KMS-11 (cell line): ENCODE measurements at regions not wholly inside any gene's neighbourhood (a gene's known extent, or its start where the extent isn't known, plus 50 kb on each side); places are given as distances from the start of the nearest gene placed in this dataset.

Experiments
- H2AFZ ChIP-seq: fragments of 200-600 bp; sonication (generic); 2 replicates; pipeline ENCODE4 v1.6.1; 2016; ENCODE audit warnings: antibody characterized with exemption, mixed run types, low read depth
- H3K27ac ChIP-seq: fragments of 200-600 bp; sonication (generic); 2 replicates; pipeline ENCODE4 v1.6.1; 2016; ENCODE audit warnings: mild to moderate bottlenecking, mixed run types
- H3K27me3 ChIP-seq: fragments of 200-600 bp; sonication (generic); 2 replicates; pipeline ENCODE4 v1.6.1; 2017; ENCODE audit warnings: mild to moderate bottlenecking, low read depth, mixed run types, moderate library complexity; ENCODE audit not compliant: insufficient read depth
- H3K36me3 ChIP-seq: fragments of 200-600 bp; sonication (generic); 2 replicates; pipeline ENCODE4 v1.6.1; 2017; ENCODE audit warnings: mild to moderate bottlenecking, mixed run types; ENCODE audit not compliant: insufficient read depth
- H3K4me1 ChIP-seq: fragments of 200-600 bp; sonication (generic); 2 replicates; pipeline ENCODE4 v1.6.1; 2016; ENCODE audit warnings: mild to moderate bottlenecking, low read depth, mixed run types; ENCODE audit not compliant: poor library complexity, severe bottlenecking
- H3K4me2 ChIP-seq: fragments of 200-600 bp; sonication (generic); 2 replicates; pipeline ENCODE4 v1.7.0; 2016; ENCODE audit warnings: mild to moderate bottlenecking, mixed run types
- H3K4me3 ChIP-seq: fragments of 200-600 bp; sonication (generic); IDR thresholded peaks from 2 replicates; pipeline ENCODE4 v1.6.1; 2017; ENCODE audit warnings: low read depth, low read length, mixed read lengths; ENCODE audit not compliant: insufficient read depth
- H3K79me2 ChIP-seq: fragments of 200-600 bp; sonication (generic); 2 replicates; pipeline ENCODE4 v1.6.1; 2016; ENCODE audit warnings: low read depth, mixed run types; ENCODE audit not compliant: insufficient read depth
- H3K9ac ChIP-seq: fragments of 200-600 bp; sonication (generic); 2 replicates; pipeline ENCODE4 v1.6.1; 2016; ENCODE audit warnings: mild to moderate bottlenecking, mixed run types
- H4K20me1 ChIP-seq: fragments of 200-600 bp; sonication (generic); 2 replicates; pipeline ENCODE4 v1.6.1; 2016; ENCODE audit warnings: mild to moderate bottlenecking, mixed run types; ENCODE audit not compliant: insufficient read depth
- TF ChIP-seq, protein P1 (sequence below): fragments of 200-600 bp; sonication (generic); conservative IDR thresholded peaks from 2 replicates; pipeline ENCODE4 v1.6.1; 2017; ENCODE audit warnings: low read depth, mild to moderate bottlenecking, antibody characterized with exemption, low read length, moderate library complexity, mixed read lengths

DNA sequence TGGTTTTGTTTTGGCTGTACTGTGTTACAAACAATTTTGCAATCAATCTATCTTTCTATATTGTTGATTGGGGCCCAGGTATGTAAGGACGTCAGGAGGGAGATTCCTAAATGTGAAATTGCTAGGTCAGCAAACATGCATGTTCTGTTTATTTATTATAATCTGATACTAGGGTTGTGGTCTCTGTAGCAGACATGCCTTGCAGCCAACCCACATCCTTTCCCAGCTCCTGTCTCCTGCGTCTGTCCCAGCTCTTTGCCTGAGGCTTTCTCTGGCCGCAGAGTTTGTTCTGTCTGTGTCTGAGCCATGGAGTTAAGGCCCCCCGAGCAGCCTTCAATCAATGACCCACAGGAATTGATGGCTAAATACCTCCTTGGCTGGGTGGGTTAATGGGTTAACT is 124.0 kb upstream of the ZEB1 start:
- H3K4me3 ChIP-seq = no peak overlapping the region
- H3K27ac ChIP-seq = no peak overlapping the region
- no peaks in the 10 kb centered on the region for H3K27me3 ChIP-seq
- TF ChIP-seq, protein P1, sequence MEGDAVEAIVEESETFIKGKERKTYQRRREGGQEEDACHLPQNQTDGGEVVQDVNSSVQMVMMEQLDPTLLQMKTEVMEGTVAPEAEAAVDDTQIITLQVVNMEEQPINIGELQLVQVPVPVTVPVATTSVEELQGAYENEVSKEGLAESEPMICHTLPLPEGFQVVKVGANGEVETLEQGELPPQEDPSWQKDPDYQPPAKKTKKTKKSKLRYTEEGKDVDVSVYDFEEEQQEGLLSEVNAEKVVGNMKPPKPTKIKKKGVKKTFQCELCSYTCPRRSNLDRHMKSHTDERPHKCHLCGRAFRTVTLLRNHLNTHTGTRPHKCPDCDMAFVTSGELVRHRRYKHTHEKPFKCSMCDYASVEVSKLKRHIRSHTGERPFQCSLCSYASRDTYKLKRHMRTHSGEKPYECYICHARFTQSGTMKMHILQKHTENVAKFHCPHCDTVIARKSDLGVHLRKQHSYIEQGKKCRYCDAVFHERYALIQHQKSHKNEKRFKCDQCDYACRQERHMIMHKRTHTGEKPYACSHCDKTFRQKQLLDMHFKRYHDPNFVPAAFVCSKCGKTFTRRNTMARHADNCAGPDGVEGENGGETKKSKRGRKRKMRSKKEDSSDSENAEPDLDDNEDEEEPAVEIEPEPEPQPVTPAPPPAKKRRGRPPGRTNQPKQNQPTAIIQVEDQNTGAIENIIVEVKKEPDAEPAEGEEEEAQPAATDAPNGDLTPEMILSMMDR = no peak
- no peaks in the 10 kb centered on the region for H4K20me1 ChIP-seq
- H3K4me2 ChIP-seq = no peak overlapping the region
- H3K79me2 ChIP-seq = no peaks in the 10 kb centered on the region
- H3K4me1 ChIP-seq = no peaks in the 10 kb centered on the region
- H3K36me3 ChIP-seq = no peaks in the 10 kb centered on the region
- no peak overlapping the region for H2AFZ ChIP-seq
- no peak overlapping the region for H3K9ac ChIP-seq

DNA sequence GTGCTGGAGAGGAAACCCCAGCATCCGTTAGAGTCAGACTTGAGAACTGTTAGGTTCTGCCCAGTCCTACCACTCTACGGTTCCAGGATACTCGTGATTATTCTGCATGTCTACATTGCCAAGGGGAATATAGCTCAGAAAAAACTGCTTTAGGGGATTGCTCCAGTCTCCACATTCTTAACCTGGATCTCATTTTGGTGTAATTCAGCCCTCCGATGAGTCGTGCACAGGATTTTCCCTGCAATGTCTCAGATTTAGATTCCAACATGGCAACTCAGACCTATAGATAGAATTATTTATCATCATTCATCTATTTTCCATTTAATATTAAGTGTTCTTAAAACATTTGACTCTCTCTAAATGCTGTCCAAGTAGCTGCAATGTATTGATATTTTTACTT is 121.1 kb upstream of the ZEB1 start:
- Histone ChIP-seq H3K4me1 (no peaks in the 10 kb centered on the region), H3K27me3 (no peaks in the 10 kb centered on the region), H4K20me1 (no peaks in the 10 kb centered on the region), H3K27ac (no peak overlapping the region), H3K4me3 (no peak overlapping the region), H3K36me3 (no peaks in the 10 kb centered on the region), H3K4me2 (no peak overlapping the region), H3K79me2 (no peaks in the 10 kb centered on the region), H3K9ac (no peak overlapping the region), H2AFZ (no peak overlapping the region)
- TF ChIP-seq, protein P1 = no peak

DNA sequence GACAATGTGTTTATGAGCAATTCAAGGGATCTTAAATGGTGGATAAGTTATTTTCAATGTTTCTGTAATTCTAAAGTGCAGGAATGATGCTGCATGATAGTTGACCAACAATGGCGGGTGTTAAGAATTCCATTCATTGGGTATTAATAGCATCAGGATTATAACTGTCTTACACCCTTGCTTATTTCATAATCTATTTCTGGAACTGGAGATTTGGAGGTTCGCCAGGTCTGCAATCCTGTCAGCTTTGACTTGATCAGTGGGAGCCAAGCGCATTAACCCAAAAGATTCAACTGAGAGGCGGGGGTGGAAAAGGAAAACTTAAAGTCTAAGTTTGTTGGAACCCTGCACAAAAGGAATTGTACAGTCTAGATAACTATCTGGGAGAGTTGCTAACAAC is 114.9 kb upstream of the ZEB1 start:
- H3K4me2 ChIP-seq = no peak overlapping the region
- no peak overlapping the region for H3K9ac ChIP-seq
- no peaks in the 10 kb centered on the region for H3K36me3 ChIP-seq
- H3K4me1 ChIP-seq = no peaks in the 10 kb centered on the region
- H3K27me3 ChIP-seq = no peaks in the 10 kb centered on the region
- no peak overlapping the region for H3K4me3 ChIP-seq
- H2AFZ ChIP-seq = no peak overlapping the region
- H3K27ac ChIP-seq = no peak overlapping the region
- H3K79me2 ChIP-seq = no peaks in the 10 kb centered on the region
- no peaks in the 10 kb centered on the region for H4K20me1 ChIP-seq
- TF ChIP-seq, protein P1 = no peak

DNA sequence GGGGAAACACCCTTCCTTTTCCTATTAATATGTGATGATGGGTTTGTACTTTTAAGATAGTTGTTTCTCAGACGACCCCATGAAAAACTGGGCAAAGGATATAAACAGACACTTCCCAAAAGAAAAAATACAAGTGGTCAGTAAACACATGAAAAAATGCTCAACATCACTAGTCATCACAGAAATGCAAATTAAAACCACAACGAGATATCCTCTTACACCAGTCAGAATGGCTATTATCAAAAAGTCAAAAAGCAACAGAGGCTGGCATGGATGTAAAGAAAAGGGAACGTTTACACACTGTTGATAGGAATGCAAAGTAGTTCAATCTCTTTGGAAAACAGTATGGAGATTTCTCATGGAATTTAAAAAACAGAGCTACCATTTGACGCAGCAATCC is 111.4 kb upstream of the ZEB1 start:
- TF ChIP-seq, protein P1 = no peak
- no peaks in the 10 kb centered on the region for H3K4me1 ChIP-seq
- no peak overlapping the region for H2AFZ ChIP-seq
- no peaks in the 10 kb centered on the region for H3K27me3 ChIP-seq
- H4K20me1 ChIP-seq = no peaks in the 10 kb centered on the region
- no peak overlapping the region for H3K4me2 ChIP-seq
- no peak overlapping the region for H3K4me3 ChIP-seq
- no peak overlapping the region for H3K27ac ChIP-seq
- H3K9ac ChIP-seq = no peak overlapping the region
- no peaks in the 10 kb centered on the region for H3K79me2 ChIP-seq
- H3K36me3 ChIP-seq = no peaks in the 10 kb centered on the region

DNA sequence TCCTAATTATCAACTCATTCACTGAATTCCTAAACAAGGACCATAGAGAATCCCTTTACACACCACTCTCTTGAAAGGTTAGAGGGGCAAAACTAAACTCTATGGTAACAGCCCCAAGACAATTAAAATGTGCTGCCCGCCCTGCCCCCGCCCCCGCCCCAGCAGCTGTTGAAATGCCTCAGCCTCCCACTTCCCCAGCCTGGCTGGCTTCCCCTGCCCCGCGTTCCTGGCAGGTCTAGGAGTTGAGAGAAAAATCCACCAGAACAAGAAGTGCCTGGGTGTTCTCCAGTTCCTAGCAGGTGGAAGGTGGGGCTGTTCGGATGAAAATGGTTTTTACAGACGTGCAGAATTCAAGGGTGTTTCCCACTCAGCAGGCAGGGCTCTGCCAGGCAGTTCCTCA is 109.5 kb upstream of the ZEB1 start:
- Histone ChIP-seq H4K20me1 (no peaks in the 10 kb centered on the region), H2AFZ (no peak overlapping the region), H3K36me3 (no peaks in the 10 kb centered on the region), H3K9ac (no peak overlapping the region), H3K4me1 (no peaks in the 10 kb centered on the region), H3K4me3 (no peak overlapping the region), H3K27ac (no peak overlapping the region), H3K79me2 (no peaks in the 10 kb centered on the region), H3K4me2 (no peak overlapping the region), H3K27me3 (no peaks in the 10 kb centered on the region)
- TF ChIP-seq, protein P1 = no peak
